Neural progenitor cell (in vitro differentiated cells): ENCODE measurements at regions not wholly inside any gene's neighbourhood (a gene's known extent, or its start where the extent isn't known, plus 50 kb on each side); places are given as distances from the start of the nearest gene placed in this dataset.

Experiments used
- DNase-seq: peaks from one replicate; pipeline ENCODE4 v3.0.0-alpha.2; 2016; ENCODE audit warnings: low spot score
- H2AFZ ChIP-seq: fragments of 200-600 bp; sonication (generic); replicated peaks from 2 replicates; pipeline ENCODE4 v1.6.1; 2016; ENCODE audit warnings: antibody characterized with exemption
- H3F3A ChIP-seq: fragments of 200-600 bp; sonication (generic); 2 replicates; pipeline ENCODE4 v1.6.1; 2016; ENCODE audit warnings: antibody characterized with exemption, low read depth
- H3K27ac ChIP-seq: fragments of 200-600 bp; sonication (generic); 2 replicates; pipeline ENCODE4 v1.5.1; 2016; ENCODE audit warnings: mild to moderate bottlenecking
- H3K27me3 ChIP-seq: fragments of 200-600 bp; sonication (generic); 2 replicates; pipeline ENCODE4 v1.6.1; 2016; ENCODE audit warnings: mild to moderate bottlenecking, moderate library complexity
- H3K36me3 ChIP-seq: fragments of 200-600 bp; sonication (generic); 2 replicates; pipeline ENCODE4 v1.5.1; 2016
- H3K4me1 ChIP-seq: fragments of 200-600 bp; sonication (generic); 2 replicates; pipeline ENCODE4 v1.6.1; 2016; ENCODE audit warnings: mixed run types
- H3K4me2 ChIP-seq: fragments of 200-600 bp; sonication (generic); 2 replicates; pipeline ENCODE4 v1.6.1; 2016
- H3K4me3 ChIP-seq: fragments of 200-600 bp; sonication (generic); 2 replicates; pipeline ENCODE4 v1.5.1; 2016
- H3K79me2 ChIP-seq: fragments of 200-600 bp; sonication (generic); 2 replicates; pipeline ENCODE4 v1.6.1; 2016; ENCODE audit warnings: low read depth
- H3K9ac ChIP-seq: fragments of 200-600 bp; sonication (generic); 2 replicates; pipeline ENCODE4 v1.6.1; 2016
- H3K9me3 ChIP-seq: fragments of 200-600 bp; sonication (generic); 2 replicates; pipeline ENCODE4 v1.5.1; 2016; ENCODE audit warnings: low read depth
- H4K20me1 ChIP-seq: fragments of 200-600 bp; sonication (generic); 2 replicates; pipeline ENCODE4 v1.6.1; 2016; ENCODE audit warnings: low read depth
- H3K27ac Mint-ChIP-seq: 3 replicates; pipeline ENCODE4 v1.8.0; 2021; ENCODE audit warnings: mixed read lengths
- H3K27me3 Mint-ChIP-seq: 2 replicates; pipeline ENCODE4 v1.8.0; 2022; ENCODE audit warnings: low read depth, mild to moderate bottlenecking, inconsistent platforms, moderate library complexity, mixed read lengths; ENCODE audit not compliant: insufficient read depth
- H3K36me3 Mint-ChIP-seq: 3 replicates; pipeline ENCODE4 v1.8.0; 2021; ENCODE audit warnings: mixed read lengths
- H3K4me1 Mint-ChIP-seq: 3 replicates; pipeline ENCODE4 v1.8.0; 2021; ENCODE audit warnings: mixed read lengths
- H3K4me3 Mint-ChIP-seq: 3 replicates; pipeline ENCODE4 v1.8.0; 2021; ENCODE audit warnings: mild to moderate bottlenecking, moderate library complexity, mixed read lengths
- H3K9me3 Mint-ChIP-seq: 3 replicates; pipeline ENCODE4 v1.8.0; 2020; ENCODE audit warnings: mixed read lengths
- CTCF ChIP-seq: fragments of 200-600 bp; sonication (generic); IDR thresholded peaks from 2 replicates; pipeline ENCODE4 v1.5.1; 2017; ENCODE audit warnings: antibody characterized with exemption, mild to moderate bottlenecking
- EZH2 ChIP-seq: fragments of 200-600 bp; sonication (generic); IDR thresholded peaks from 2 replicates; pipeline ENCODE4 v1.6.1; 2017; ENCODE audit warnings: antibody characterized with exemption, mild to moderate bottlenecking, moderate library complexity
- EZH2phosphoT487 ChIP-seq: fragments of 200-600 bp; sonication (generic); IDR thresholded peaks from 2 replicates; pipeline ENCODE4 v1.6.1; 2017; ENCODE audit warnings: antibody characterized with exemption

GRCh38 chr2:155983845-155984244 is 348.7 kb downstream of the NR4A2 start:
- H3F3A ChIP-seq = no peaks in the 10 kb centered on the region
- no peak for DNase-seq
- Mint-ChIP-seq H3K36me3 (no peaks in the 10 kb centered on the region), H3K27me3 (no peaks in the 10 kb centered on the region), H3K4me3 (no peak overlapping the region), H3K9me3 (peaks cover 3% of the 10 kb centered on the region), H3K27ac (no peak overlapping the region), H3K4me1 (peaks cover 22% of the 10 kb centered on the region)
- no peak overlapping the region for H2AFZ ChIP-seq
- no peaks in the 10 kb centered on the region for H3K27me3 ChIP-seq
- H3K4me2 ChIP-seq = no peak overlapping the region
- H3K9me3 ChIP-seq = no peaks in the 10 kb centered on the region
- TF ChIP-seq EZH2phosphoT487 (no peak), EZH2 (no peak), CTCF (no peak)
- no peak overlapping the region for H3K4me3 ChIP-seq
- H3K36me3 ChIP-seq = no peaks in the 10 kb centered on the region
- no peaks in the 10 kb centered on the region for H3K79me2 ChIP-seq
- no peak overlapping the region for H3K9ac ChIP-seq
- no peaks in the 10 kb centered on the region for H4K20me1 ChIP-seq
- no peaks in the 10 kb centered on the region for H3K4me1 ChIP-seq
- H3K27ac ChIP-seq = no peak overlapping the region

GRCh38 chr2:155982135-155982534 is 350.4 kb downstream of the NR4A2 start:
- peaks cover 14% of the 10 kb centered on the region for H3K4me1 Mint-ChIP-seq
- DNase-seq = no peak
- H3K79me2 ChIP-seq = no peaks in the 10 kb centered on the region

DNA sequence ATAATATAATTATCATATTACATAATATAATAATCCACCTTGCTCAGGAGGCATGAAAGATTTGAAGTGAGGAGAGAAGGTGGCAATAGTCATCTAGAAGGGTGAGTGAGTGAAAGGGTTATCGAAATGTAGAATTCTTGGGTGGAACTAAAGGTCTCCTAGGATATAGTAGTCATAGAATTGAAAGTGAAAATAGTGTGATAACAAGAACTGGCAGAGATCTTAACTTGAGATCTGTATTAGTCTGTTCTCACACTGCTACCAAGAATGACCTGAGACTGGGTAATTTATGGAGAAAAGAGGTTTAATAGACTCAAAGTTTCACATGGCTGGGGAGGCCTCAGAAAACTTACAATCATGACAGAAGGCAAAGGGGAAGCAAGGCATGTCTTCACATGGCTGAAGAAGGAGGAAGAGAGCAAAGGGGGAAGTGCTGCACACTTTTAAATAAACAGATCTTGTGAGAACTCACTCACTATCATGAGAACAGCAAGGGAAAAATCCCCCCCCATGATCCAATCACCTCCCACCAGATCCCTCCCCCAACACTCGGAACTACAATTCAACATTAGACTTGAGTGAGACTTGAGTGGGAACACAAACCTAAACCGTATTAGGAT is 351.5 kb downstream of the NR4A2 start:
- Histone ChIP-seq H3K27ac (no peak overlapping the region), H3K4me1 (peaks cover under 1% of the 10 kb centered on the region), H4K20me1 (no peaks in the 10 kb centered on the region), H3K4me3 (no peak overlapping the region), H3K27me3 (no peaks in the 10 kb centered on the region), H3K36me3 (no peaks in the 10 kb centered on the region), H2AFZ (no peak overlapping the region), H3K4me2 (no peak overlapping the region), H3F3A (no peaks in the 10 kb centered on the region), H3K9me3 (no peaks in the 10 kb centered on the region), H3K9ac (no peak overlapping the region), H3K79me2 (no peaks in the 10 kb centered on the region)
- Mint-ChIP-seq H3K27ac (peak overlapping the region; percentile 28), H3K9me3 (peaks cover 3% of the 10 kb centered on the region), H3K4me3 (no peak overlapping the region), H3K4me1 (peaks cover 10% of the 10 kb centered on the region), H3K36me3 (no peaks in the 10 kb centered on the region), H3K27me3 (no peaks in the 10 kb centered on the region)
- DNase-seq = no peak
- no peak for TF ChIP-seq EZH2phosphoT487

More at GRCh38 chr2:155982135-155982534, 350.4 kb downstream of the NR4A2 start:
- Mint-ChIP-seq H3K4me3 (no peak overlapping the region), H3K27ac (no peak overlapping the region), H3K36me3 (no peaks in the 10 kb centered on the region), H3K27me3 (no peaks in the 10 kb centered on the region), H3K9me3 (peaks cover 3% of the 10 kb centered on the region)
- TF ChIP-seq EZH2phosphoT487 = no peak
- no peak overlapping the region for H2AFZ ChIP-seq
- H3K36me3 ChIP-seq = no peaks in the 10 kb centered on the region
- H4K20me1 ChIP-seq = no peaks in the 10 kb centered on the region
- H3K4me3 ChIP-seq = no peak overlapping the region
- H3K9me3 ChIP-seq = no peaks in the 10 kb centered on the region
- no peaks in the 10 kb centered on the region for H3K4me1 ChIP-seq
- H3K9ac ChIP-seq = no peak overlapping the region
- no peaks in the 10 kb centered on the region for H3F3A ChIP-seq
- no peak overlapping the region for H3K4me2 ChIP-seq
- H3K27ac ChIP-seq = no peak overlapping the region
- no peaks in the 10 kb centered on the region for H3K27me3 ChIP-seq

- no peaks in the 10 kb centered on the region for H3K9me3 ChIP-seq
- no peaks in the 10 kb centered on the region for H3K36me3 ChIP-seq
- Mint-ChIP-seq H3K27me3 (no peaks in the 10 kb centered on the region), H3K4me1 (peaks cover 16% of the 10 kb centered on the region), H3K9me3 (peaks cover 3% of the 10 kb centered on the region), H3K36me3 (no peaks in the 10 kb centered on the region), H3K27ac (peak overlapping the region; percentile 6), H3K4me3 (no peak overlapping the region)
- H3K4me3 ChIP-seq = no peak overlapping the region
- H4K20me1 ChIP-seq = no peaks in the 10 kb centered on the region
- H3K4me2 ChIP-seq = peak overlapping the region; percentile 50
- peak overlapping the region; percentile 38 for H2AFZ ChIP-seq
- no peak overlapping the region for H3K27ac ChIP-seq
- no peaks in the 10 kb centered on the region for H3F3A ChIP-seq
- no peak overlapping the region for H3K9ac ChIP-seq
- H3K79me2 ChIP-seq = no peaks in the 10 kb centered on the region
- peaks cover 11% of the 10 kb centered on the region for H3K4me1 ChIP-seq
- TF ChIP-seq EZH2phosphoT487 (no peak), EZH2 (no peak), CTCF (no peak)
- no peaks in the 10 kb centered on the region for H3K27me3 ChIP-seq
- DNase-seq = peak; percentile 43
Observed at GRCh38 chr2:155975734-155976133, 356.8 kb downstream of the NR4A2 start.
